CD14-positive monocyte (primary cell): ENCODE measurements at regions not wholly inside any gene's neighbourhood (a gene's known extent, or its start where the extent isn't known, plus 50 kb on each side); places are given as distances from the start of the nearest gene placed in this dataset.

ENCODE experiments used
- DNase-seq, 3 donors: peaks; one replicate each; pipeline ENCODE4 v3.0.0-alpha.2; 2011 to 2022
- H2AFZ ChIP-seq: 2 replicates; pipeline ENCODE4 v1.6.0; 2012; ENCODE audit warnings: mild to moderate bottlenecking, low read depth, low read length, inconsistent platforms; ENCODE audit not compliant: insufficient read depth, poor library complexity, severe bottlenecking
- H3K27ac ChIP-seq, 2 donors: 1 replicate in 1 of 2; 2 replicates in 1 of 2; pipeline ENCODE4 v1.5.1; 2012 to 2013; ENCODE audit warnings: low read length in 2 of 2, control low read depth in 1 of 2, inconsistent platforms in 1 of 2, low read depth in 1 of 2, mild to moderate bottlenecking in 1 of 2
- H3K27me3 ChIP-seq, 2 donors: one replicate each; pipeline versions ENCODE4 v1.6.0 to v1.6.1; 2011 to 2013; ENCODE audit warnings: low read length in 2 of 2; ENCODE audit not compliant: control insufficient read depth in 2 of 2, insufficient read depth in 2 of 2
- H3K36me3 ChIP-seq, 2 donors: replicated peaks in 1 of 2; 1 replicate in 1 of 2; 2 replicates in 1 of 2; pipeline versions ENCODE4 v1.5.1 to v1.6.1; 2012 to 2013; ENCODE audit warnings: low read length in 2 of 2, control low read depth in 1 of 2, inconsistent platforms in 1 of 2, mild to moderate bottlenecking in 1 of 2; ENCODE audit not compliant: insufficient read depth in 2 of 2, control insufficient read depth in 1 of 2
- H3K4me1 ChIP-seq, 2 donors: 1 replicate in 1 of 2; 2 replicates in 1 of 2; pipeline versions ENCODE4 v1.5.1 to v1.6.1; 2012 to 2013; ENCODE audit warnings: low read length in 2 of 2, control low read depth in 1 of 2, inconsistent platforms in 1 of 2, mild to moderate bottlenecking in 1 of 2, moderate library complexity in 1 of 2; ENCODE audit not compliant: insufficient read depth in 2 of 2, control insufficient read depth in 1 of 2
- H3K4me2 ChIP-seq: replicated peaks from 2 replicates; pipeline ENCODE3; 2012; ENCODE audit warnings: low read length, moderate library complexity, mild to moderate bottlenecking; ENCODE audit not compliant: poor library complexity, severe bottlenecking; ENCODE audit errors: extremely low read depth
- H3K4me3 ChIP-seq, 3 experiments: fragments of 200-600 bp in 1 of 3; sonication (generic) in 1 of 3; replicated peaks in 1 of 3; 1 replicate in 2 of 3; 2 replicates in 1 of 3; pipeline ENCODE4 v1.5.1; 2011 to 2013; ENCODE audit warnings: low read length in 3 of 3, mild to moderate bottlenecking in 3 of 3, control low read depth in 2 of 3, low read depth in 2 of 3, inconsistent platforms in 1 of 3, moderate library complexity in 1 of 3
- H3K79me2 ChIP-seq: 2 replicates; pipeline ENCODE4 v1.6.0; 2012; ENCODE audit warnings: mild to moderate bottlenecking, control low read depth, inconsistent platforms, low read length, moderate library complexity; ENCODE audit not compliant: insufficient read depth
- H3K9ac ChIP-seq: 2 replicates; pipeline ENCODE4 v1.6.0; 2017; ENCODE audit warnings: low read length, mild to moderate bottlenecking; ENCODE audit not compliant: insufficient read depth, poor library complexity, severe bottlenecking
- H3K9me3 ChIP-seq, 2 donors: replicated peaks in 1 of 2; 1 replicate in 1 of 2; 2 replicates in 1 of 2; pipeline versions ENCODE4 v1.5.1 to v1.6.1; 2012 to 2013; ENCODE audit warnings: low read length in 2 of 2, control low read depth in 1 of 2; ENCODE audit not compliant: control insufficient read depth in 1 of 2, insufficient read depth in 1 of 2
- H4K20me1 ChIP-seq: 2 replicates; pipeline ENCODE4 v1.6.0; 2012; ENCODE audit warnings: mild to moderate bottlenecking, low read length, control low read depth, moderate library complexity; ENCODE audit not compliant: insufficient read depth
- H3K27ac Mint-ChIP-seq, 7 donors: one replicate each; pipeline ENCODE4 v1.8.0; 2020; ENCODE audit warnings: mild to moderate bottlenecking in 7 of 7, mixed read lengths in 7 of 7, moderate library complexity in 6 of 7, inconsistent platforms in 2 of 7
- H3K27me3 Mint-ChIP-seq, 3 donors: one replicate each; pipeline ENCODE4 v1.8.0; 2021 to 2022; ENCODE audit warnings: low read depth in 3 of 3, mild to moderate bottlenecking in 3 of 3, mixed read lengths in 3 of 3, moderate library complexity in 3 of 3, inconsistent platforms in 1 of 3
- H3K36me3 Mint-ChIP-seq, 2 donors: one replicate each; pipeline ENCODE4 v1.8.0; 2020; ENCODE audit warnings: mixed read lengths in 2 of 2, inconsistent platforms in 1 of 2, mild to moderate bottlenecking in 1 of 2
- H3K4me1 Mint-ChIP-seq: one replicate; pipeline ENCODE4 v1.8.0; 2020; ENCODE audit warnings: mild to moderate bottlenecking, mixed read lengths
- H3K4me3 Mint-ChIP-seq, 2 donors: one replicate each; pipeline ENCODE4 v1.8.0; 2020; ENCODE audit warnings: mild to moderate bottlenecking in 2 of 2, mixed read lengths in 2 of 2, moderate library complexity in 1 of 2
- H3K9me3 Mint-ChIP-seq, 7 donors: one replicate each; pipeline ENCODE4 v1.8.0; 2020 to 2022; ENCODE audit warnings: mixed read lengths in 7 of 7, mild to moderate bottlenecking in 6 of 7, moderate library complexity in 6 of 7, inconsistent platforms in 2 of 7
- WGBS: methylation state at CpG from one replicate; pipeline ENCODE4 v1.1.5; 2013; ENCODE audit warnings: missing lambda C conversion rate; ENCODE audit not compliant: insufficient coverage; 5-methylcytosine and 5-hydroxymethylcytosine counted together
- intact Hi-C, 2 donors: fragments of 100-400 bp; cut with micrococcal nuclease; formaldehyde crosslinking; loops; one replicate each; pipeline versions ENCODE4 v1.15.0 to v1.15.1; 2023
- TF ChIP-seq, protein P1 (sequence below): fragments of 200-600 bp; IDR thresholded peaks from one replicate; pipeline ENCODE4 v1.8.0; 2022; ENCODE audit warnings: antibody characterized with exemption, mild to moderate bottlenecking

DNA sequence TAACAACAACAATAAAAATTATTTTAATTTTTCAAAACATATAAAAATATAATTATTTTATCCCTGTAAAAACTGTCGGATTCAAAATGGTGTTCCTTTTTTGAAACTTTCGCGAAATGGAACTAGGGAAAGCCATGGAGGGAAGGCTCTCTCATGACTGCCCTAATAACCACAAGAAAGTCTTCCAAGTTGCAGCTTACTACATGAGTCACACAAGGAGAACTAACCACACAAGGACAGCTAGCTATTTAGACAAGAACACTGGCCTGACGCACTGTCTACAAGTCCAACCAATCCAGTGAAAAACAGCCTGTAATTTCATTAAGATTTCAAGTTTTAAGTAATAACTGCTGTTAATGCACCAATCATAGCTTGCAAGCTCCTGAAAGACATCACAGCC, 319.2 kb upstream of the PCDH9 start:
- H3K27ac ChIP-seq, result no peak overlapping the region
- no peaks in the 10 kb centered on the region for H3K4me1 ChIP-seq
- H3K79me2 ChIP-seq, result no peaks in the 10 kb centered on the region
- no peak overlapping the region for H3K4me2 ChIP-seq
- DNase-seq, result no peak
- H3K4me1 Mint-ChIP-seq, result no peaks in the 10 kb centered on the region
- H3K4me3 Mint-ChIP-seq, result no peak overlapping the region
- no peak overlapping the region for H3K4me3 ChIP-seq
- H3K9ac ChIP-seq, result no peak overlapping the region
- 100% methylated on average over 2 of the region's 4 CpGs for WGBS
- TF ChIP-seq, protein P1, sequence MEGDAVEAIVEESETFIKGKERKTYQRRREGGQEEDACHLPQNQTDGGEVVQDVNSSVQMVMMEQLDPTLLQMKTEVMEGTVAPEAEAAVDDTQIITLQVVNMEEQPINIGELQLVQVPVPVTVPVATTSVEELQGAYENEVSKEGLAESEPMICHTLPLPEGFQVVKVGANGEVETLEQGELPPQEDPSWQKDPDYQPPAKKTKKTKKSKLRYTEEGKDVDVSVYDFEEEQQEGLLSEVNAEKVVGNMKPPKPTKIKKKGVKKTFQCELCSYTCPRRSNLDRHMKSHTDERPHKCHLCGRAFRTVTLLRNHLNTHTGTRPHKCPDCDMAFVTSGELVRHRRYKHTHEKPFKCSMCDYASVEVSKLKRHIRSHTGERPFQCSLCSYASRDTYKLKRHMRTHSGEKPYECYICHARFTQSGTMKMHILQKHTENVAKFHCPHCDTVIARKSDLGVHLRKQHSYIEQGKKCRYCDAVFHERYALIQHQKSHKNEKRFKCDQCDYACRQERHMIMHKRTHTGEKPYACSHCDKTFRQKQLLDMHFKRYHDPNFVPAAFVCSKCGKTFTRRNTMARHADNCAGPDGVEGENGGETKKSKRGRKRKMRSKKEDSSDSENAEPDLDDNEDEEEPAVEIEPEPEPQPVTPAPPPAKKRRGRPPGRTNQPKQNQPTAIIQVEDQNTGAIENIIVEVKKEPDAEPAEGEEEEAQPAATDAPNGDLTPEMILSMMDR, result no peak
- no peaks in the 10 kb centered on the region for H3K9me3 ChIP-seq
- H3K9me3 Mint-ChIP-seq, result peaks cover 0 to 5% (median 0%) of the 10 kb centered on the region in 7 donors
- no peak overlapping the region for H2AFZ ChIP-seq
- no peaks in the 10 kb centered on the region for H4K20me1 ChIP-seq
- no peaks in the 10 kb centered on the region for H3K27me3 Mint-ChIP-seq
- H3K27me3 ChIP-seq, result no peaks in the 10 kb centered on the region
- no peaks in the 10 kb centered on the region for H3K36me3 ChIP-seq
- no peak overlapping the region for H3K27ac Mint-ChIP-seq
- no peaks in the 10 kb centered on the region for H3K36me3 Mint-ChIP-seq
- intact Hi-C loops, result no loop called here

DNA sequence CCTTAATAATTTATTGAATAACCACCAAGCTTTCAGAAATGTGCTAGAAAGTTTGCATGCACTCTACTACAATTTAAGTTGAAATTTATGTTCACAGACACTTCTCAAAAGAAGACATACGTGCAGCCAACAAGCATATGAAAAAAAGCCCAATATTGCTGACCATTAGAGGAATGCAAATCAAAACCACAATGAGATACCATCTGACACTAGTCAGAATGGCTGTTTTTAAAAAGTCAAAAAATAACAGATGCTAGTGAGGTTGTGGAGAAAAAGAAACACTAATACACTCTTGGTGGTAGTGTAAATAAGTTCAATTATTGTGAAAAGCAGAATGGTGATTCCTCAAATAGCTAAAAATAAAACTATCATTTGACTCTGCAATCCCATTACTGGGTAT, 308.8 kb upstream of the PCDH9 start:
- H3K4me1 ChIP-seq, result no peaks in the 10 kb centered on the region
- intact Hi-C loops, result no loop called here
- no peaks in the 10 kb centered on the region for H3K36me3 Mint-ChIP-seq
- no peaks in the 10 kb centered on the region for H3K79me2 ChIP-seq
- H3K9me3 ChIP-seq, result no peaks in the 10 kb centered on the region
- no peak for DNase-seq
- no peak overlapping the region for H3K27ac ChIP-seq
- no peak overlapping the region for H3K9ac ChIP-seq
- no peaks in the 10 kb centered on the region for H4K20me1 ChIP-seq
- H3K27me3 Mint-ChIP-seq, result no peaks in the 10 kb centered on the region
- no peak overlapping the region for H3K4me3 ChIP-seq
- no peak overlapping the region for H3K27ac Mint-ChIP-seq
- H3K9me3 Mint-ChIP-seq, result peaks cover 0 to 6% (median 2%) of the 10 kb centered on the region in 7 donors
- no peaks in the 10 kb centered on the region for H3K27me3 ChIP-seq
- WGBS, result no CpG with 5 or more reads among the region's 1 CpG
- TF ChIP-seq, protein P1, result no peak
- no peaks in the 10 kb centered on the region for H3K4me1 Mint-ChIP-seq
- no peak overlapping the region for H3K4me2 ChIP-seq
- H3K4me3 Mint-ChIP-seq, result no peak overlapping the region
- no peak overlapping the region for H2AFZ ChIP-seq
- H3K36me3 ChIP-seq, result no peaks in the 10 kb centered on the region
